Heart left ventricle (tissue), 13 donors: ENCODE measurements at regions not wholly inside any gene's neighbourhood (a gene's known extent, or its start where the extent isn't known, plus 50 kb on each side); places are given as distances from the start of the nearest gene placed in this dataset.

Experiments used
- CTCF ChIP-seq, 12 donors: fragments of 200-600 bp; sonication (generic) in 4 of 12; IDR thresholded peaks; one replicate each; pipeline versions ENCODE4 v1.5.0 to v1.8.0; 2018 to 2022; ENCODE audit warnings: antibody characterized with exemption in 12 of 12, mild to moderate bottlenecking in 5 of 12
- POLR2A ChIP-seq, 2 donors: fragments of 450-650 bp; IDR thresholded peaks; one replicate each; pipeline ENCODE4 v1.6.1; 2017; ENCODE audit warnings: antibody characterized with exemption in 2 of 2, mild to moderate bottlenecking in 2 of 2, moderate library complexity in 2 of 2
- donor health status: ischemic (EF 13 %, LVEDD 7.1; RV severe dilation, severe dysfunction).
- donor health status: DM: no; HTN: yes; CAD: no.
- donor health status: DM: no; HTN: no; CAD: no.
- donor health status: ischemic (EF 25% LVEDD 6.9; RV normal size, moderate dysfunction).
- donor health status: ischemic (EF 25% LVEDD 5.7; RV mildly dilated, moderate dysfunction).
- donor health status: ischemic (EF 35%, LVEDD 5.7; RV mildly dilated, moderate dysfunction).
- donor health status: nonischemic (EF 11% LVEDD 7.7; RV severe dilation, severe dysfunction).
- donor health status: DM: yes; HTN: yes; CAD: no.
- donor health status: PGD.
- donor health status: ischemic (EF 29% LVEDD 5.4; RV normal size, mild dysfunction).
- donor health status: nonischemic (EF 23%, LVEDD 6.1; RV moderate dilation, normal function).

GRCh38 chr1:29691499-29691898 lies 455.2 kb downstream of the PTPRU start:
- TF ChIP-seq CTCF (IDR thresholded peaks at IDR 0.05) (no peak), POLR2A (IDR thresholded peaks at IDR 0.05) (no peak)
